ENCODE measurements at regions not wholly inside any gene's neighbourhood (a gene's known extent, or its start where the extent isn't known, plus 50 kb on each side); places are given as distances from the start of the nearest gene placed in this dataset.

- Histone ChIP-seq H3F3A (ENCODE audit: low read length, unreplicated experiment) (peaks cover 9% of the 10 kb centered on the region), H3K36me3 (ENCODE audit: low read depth, low read length) (no peaks in the 10 kb centered on the region), H3K27me3 (ENCODE audit: low read length) (no peaks in the 10 kb centered on the region), H3K4me1 (ENCODE audit: insufficient read depth, low read length) (peaks cover 52% of the 10 kb centered on the region), H3K79me2 (ENCODE audit: low read length) (no peaks in the 10 kb centered on the region), H3K4me3 (ENCODE audit: low read length) (peak overlapping the region; percentile 51), H3K27ac (ENCODE audit: low read length) (peak overlapping the region; percentile 74), H4K20me1 (ENCODE audit: low read length) (no peaks in the 10 kb centered on the region), H3K9me2 (replicated peaks; ENCODE audit: low read length) (no peaks in the 10 kb centered on the region), H3K4me2 (ENCODE audit: low read length) (peak overlapping the region; percentile 74), H2AFZ (ENCODE audit: low read length) (peak overlapping the region; percentile 45), H3K9me3 (ENCODE audit: low read length) (no peaks in the 10 kb centered on the region), H3K9ac (ENCODE audit: low read length) (peak overlapping the region; percentile 32)
- intact Hi-C loops (cut with micrococcal nuclease), result loop anchor here (5.0 to 10.0 kb wide), 3 partner anchors 167 to 397 kb away; no protein-coding TSS in a partner anchor
- TF ChIP-seq CTCF (conservative IDR thresholded peaks at IDR 0.05; ENCODE audit: low read depth, low read length), result no peak
- TF ChIP-seq EZH2 (IDR thresholded peaks at IDR 0.05; ENCODE audit: low read length, unreplicated experiment), result no peak
- no peak for TF ChIP-seq EZH2phosphoT487 (IDR thresholded peaks at IDR 0.05; ENCODE audit: borderline replicate concordance, low read length)
- DNase-seq (peak; percentile 88), ATAC-seq (peak; percentile 44)
- TSS peak; percentile 70 for BruUV-seq (replicated peaks)
- CTCF ChIA-PET, result interaction anchor here (0.5 to 1.1 kb wide), 2 partner anchors 23 to 39 kb away, joined by 3 read pairs; no protein-coding TSS in a partner anchor
- POLR2A ChIA-PET (ENCODE audit: unreplicated experiment), result interaction anchor here (0.5 to 0.7 kb wide), 4 partner anchors 22 to 237 kb away, joined by 3 to 4 read pairs (median 3); no protein-coding TSS in a partner anchor
These were observed 153.2 kb downstream of the TGFB2 start for GRCh38 chr1:218498056-218498938.

- CTCF ChIA-PET, result interaction anchor here (1.1 kb wide), 1 partner anchor 39 kb away, joined by 3 read pairs; no protein-coding TSS in a partner anchor
- Histone ChIP-seq H3K79me2 (ENCODE audit: low read length) (no peaks in the 10 kb centered on the region), H3K9ac (ENCODE audit: low read length) (peak overlapping the region; percentile 32), H3K4me1 (ENCODE audit: insufficient read depth, low read length) (peaks cover 47% of the 10 kb centered on the region), H3K36me3 (ENCODE audit: low read depth, low read length) (no peaks in the 10 kb centered on the region), H4K20me1 (ENCODE audit: low read length) (no peaks in the 10 kb centered on the region), H3K4me2 (ENCODE audit: low read length) (peak overlapping the region; percentile 74), H3K27ac (ENCODE audit: low read length) (peak overlapping the region; percentile 74), H3K9me2 (replicated peaks; ENCODE audit: low read length) (no peaks in the 10 kb centered on the region), H2AFZ (ENCODE audit: low read length) (peak overlapping the region; percentile 45), H3K9me3 (ENCODE audit: low read length) (no peaks in the 10 kb centered on the region), H3K27me3 (ENCODE audit: low read length) (no peaks in the 10 kb centered on the region), H3F3A (ENCODE audit: low read length, unreplicated experiment) (peaks cover 9% of the 10 kb centered on the region), H3K4me3 (ENCODE audit: low read length) (peak overlapping the region; percentile 51)
- DNase-seq (peak; percentile 83), ATAC-seq (peak; percentile 29)
- intact Hi-C loops (cut with micrococcal nuclease), result loop anchor here (1.0 to 10.0 kb wide), 4 partner anchors 15 to 396 kb away; no protein-coding TSS in a partner anchor
- TF ChIP-seq EZH2 (IDR thresholded peaks at IDR 0.05; ENCODE audit: low read length, unreplicated experiment), result no peak
- no peak for TF ChIP-seq EZH2phosphoT487 (IDR thresholded peaks at IDR 0.05; ENCODE audit: borderline replicate concordance, low read length)
- no peak for TF ChIP-seq CTCF (conservative IDR thresholded peaks at IDR 0.05; ENCODE audit: low read depth, low read length)
- TSS peak; percentile 40 for BruUV-seq (replicated peaks)
- POLR2A ChIA-PET (ENCODE audit: unreplicated experiment), result no interaction called here
These were observed 154.0 kb downstream of the TGFB2 start for GRCh38 chr1:218499011-218499691.
